ENCODE measurements at regions not wholly inside any gene's neighbourhood (a gene's known extent, or its start where the extent isn't known, plus 50 kb on each side); places are given as distances from the start of the nearest gene placed in this dataset.

DNA sequence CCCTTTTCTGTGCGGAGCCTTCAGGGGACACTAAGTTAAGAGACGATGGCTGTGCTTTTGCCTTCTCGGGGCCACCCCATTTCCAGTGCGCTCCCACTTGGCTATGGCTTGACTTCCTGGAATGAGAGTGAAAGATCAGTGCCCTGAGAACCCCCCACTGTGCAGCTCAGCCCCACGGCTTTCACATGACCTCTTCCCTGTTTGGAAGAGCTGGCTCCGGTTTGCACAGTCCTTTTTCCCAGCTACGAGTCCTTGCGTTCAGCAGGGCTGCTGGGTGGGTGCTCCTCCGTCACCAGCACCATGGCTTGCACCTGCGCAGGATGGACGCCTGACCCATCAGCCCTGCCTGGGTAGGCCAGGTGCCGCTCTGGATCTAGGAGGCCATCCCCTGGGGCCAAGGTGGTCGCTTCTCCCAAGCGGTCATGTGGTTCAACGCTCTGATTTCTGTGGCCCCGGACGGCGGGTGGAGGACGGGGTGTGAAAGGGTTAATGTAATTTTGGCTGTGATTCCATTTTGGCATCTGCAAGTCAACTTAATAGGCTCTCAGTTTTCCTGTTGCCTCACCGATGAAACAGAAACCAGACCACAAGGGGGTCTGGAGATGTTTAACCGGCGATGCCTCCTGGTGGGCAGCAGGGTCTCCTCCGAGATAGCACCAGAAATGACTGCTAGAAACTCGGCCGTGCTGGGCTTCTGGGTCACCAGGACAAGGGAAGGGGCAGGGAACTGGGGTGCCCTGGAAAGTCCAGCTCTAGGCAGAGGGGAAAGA lies 113.1 kb upstream of the HAAO start:
- peak overlapping the region; percentile 64; the same call in 1 of the 2 replicates for H3K27ac ChIP-seq
- no peak for TF ChIP-seq CTCF (conservative IDR thresholded peaks at IDR 0.05; ENCODE audit: low read depth)
- ChIA-PET POLR2A (ENCODE audit: low non-redundant PET) (no interaction called here), CTCF (interaction anchor here (1.0 kb wide), 1 partner anchor 12 kb away, joined by 4 read pairs; no protein-coding TSS in a partner anchor)
- DNase-seq (ENCODE audit: low spot score) = no peak

GRCh38 chr2:42904576-42904876 lies 112.1 kb upstream of the HAAO start:
- no peak overlapping the region; the same call in 1 of the 2 replicates for H3K27ac ChIP-seq
- POLR2A ChIA-PET (ENCODE audit: low non-redundant PET) = no interaction called here
- TF ChIP-seq CTCF (conservative IDR thresholded peaks at IDR 0.05; ENCODE audit: low read depth) = no peak

DNA sequence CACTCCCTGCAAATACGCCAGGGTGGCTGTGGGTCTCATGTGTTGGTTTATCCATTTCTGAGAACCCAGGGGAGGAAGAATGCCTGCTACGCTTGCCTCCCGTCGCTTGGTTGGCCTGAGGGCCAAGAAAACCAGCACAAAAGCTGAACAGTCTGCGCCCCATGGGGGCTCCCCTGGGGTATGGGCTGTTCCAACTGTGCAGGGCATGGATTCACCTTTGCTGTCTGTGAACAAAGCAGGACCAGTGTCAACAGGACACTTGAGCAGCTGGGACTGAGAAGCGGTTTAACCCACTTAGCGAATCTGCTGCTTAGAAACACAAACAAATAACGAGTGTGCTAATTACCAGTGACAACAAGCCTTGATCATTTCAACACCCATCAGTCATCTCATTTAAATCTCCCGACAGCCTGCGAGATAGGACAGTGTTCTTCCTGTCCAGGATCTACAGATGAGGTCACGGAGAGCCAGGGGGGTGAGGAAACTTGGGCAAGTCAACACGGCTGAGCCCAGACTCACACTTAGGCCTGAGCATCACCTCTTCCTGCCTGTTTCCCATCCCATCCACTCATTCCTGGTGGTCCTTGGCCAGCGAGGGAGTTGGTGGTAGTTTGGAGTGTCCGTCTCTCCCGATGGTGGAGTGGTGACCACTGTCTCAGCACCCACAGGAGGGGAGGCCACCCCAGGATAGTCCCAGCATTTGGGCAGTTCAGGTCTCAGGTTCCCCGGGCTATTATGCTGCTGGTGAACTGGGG lies 111.6 kb upstream of the HAAO start:
- POLR2A ChIA-PET (ENCODE audit: low non-redundant PET) = no interaction called here
- DNase-seq (ENCODE audit: low spot score) = no peak
- CTCF ChIA-PET = interaction anchor here (0.5 to 0.8 kb wide), 2 partner anchors 45 to 1603 kb away, joined by 3 to 5 read pairs; no protein-coding TSS in a partner anchor
- TF ChIP-seq CTCF (conservative IDR thresholded peaks at IDR 0.05; ENCODE audit: low read depth) = no peak
- no peak overlapping the region; the same call in 1 of the 2 replicates for H3K27ac ChIP-seq

More at GRCh38 chr2:42904576-42904876, 112.1 kb upstream of the HAAO start:
- DNase-seq (ENCODE audit: low spot score) = no peak
- CTCF ChIA-PET = no interaction called here

GRCh38 chr2:42902939-42903709 lies 110.7 kb upstream of the HAAO start:
- POLR2A ChIA-PET (ENCODE audit: low non-redundant PET) = no interaction called here
- DNase-seq (ENCODE audit: low spot score) = no peak
- no peak for TF ChIP-seq CTCF (conservative IDR thresholded peaks at IDR 0.05; ENCODE audit: low read depth)
- H3K27ac ChIP-seq = no peak overlapping the region; the same call in 1 of the 2 replicates
- CTCF ChIA-PET = interaction anchor here (0.5 to 0.8 kb wide), 2 partner anchors 44 to 1604 kb away, joined by 3 to 5 read pairs; no protein-coding TSS in a partner anchor

DNA sequence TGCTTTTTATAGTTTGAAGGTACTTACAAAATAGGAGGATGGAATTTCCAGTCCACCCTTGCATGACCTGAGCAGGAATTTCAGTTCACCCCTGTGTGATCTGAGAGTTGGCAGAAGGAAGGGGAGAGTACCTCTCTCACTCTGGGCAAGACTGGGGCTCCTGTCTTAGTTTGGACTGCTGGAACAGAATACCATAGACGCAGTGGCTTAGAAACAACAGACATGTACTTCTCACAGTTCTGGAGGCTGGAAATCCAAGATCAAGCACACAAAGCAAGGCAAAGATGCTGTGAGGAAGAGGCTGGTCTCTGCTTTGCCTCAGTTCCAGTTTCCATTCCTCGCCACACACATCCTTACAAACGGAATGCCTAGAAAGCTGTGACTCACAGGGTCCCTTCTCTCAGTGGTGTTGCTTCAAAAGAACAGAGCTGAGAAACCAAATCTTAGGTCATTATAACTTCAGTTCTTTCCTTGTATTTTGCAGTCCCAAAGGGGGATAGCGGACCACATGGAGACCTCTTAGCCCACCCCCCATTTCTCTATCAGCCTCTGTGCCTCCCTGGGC lies 108.8 kb upstream of the HAAO start:
- ChIA-PET CTCF (interaction anchor here (0.6 kb wide), 1 partner anchor 145 kb away, joined by 3 read pairs; no protein-coding TSS in a partner anchor), POLR2A (ENCODE audit: low non-redundant PET) (no interaction called here)
- DNase-seq (ENCODE audit: low spot score) = no peak
- TF ChIP-seq CTCF (conservative IDR thresholded peaks at IDR 0.05; ENCODE audit: low read depth) = no peak
- no peak overlapping the region for H3K27ac ChIP-seq

Data from RWPE1 (cell line).